ENCODE measurements at regions not wholly inside any gene's neighbourhood (a gene's known extent, or its start where the extent isn't known, plus 50 kb on each side); places are given as distances from the start of the nearest gene placed in this dataset.
A peak's percentile ranks its signal among the peaks of the same experiment; 100 is the strongest.
"Not testable (repeated sequence)": the region's sequence is repeated elsewhere in the genome, so short reads cannot be mapped to it uniquely, and the experiment has no call there.

GRCh38 chr5:28344836-28345433, 1306.5 kb upstream of the CDH9 start:
- DNase-seq (ENCODE audit: low spot score), result peak; percentile 62

GRCh38 chr5:28329176-28329575, 1290.8 kb upstream of the CDH9 start:
- DNase-seq (ENCODE audit: low spot score), result no peak

GRCh38 chr5:28328681-28329080, 1290.3 kb upstream of the CDH9 start:
- DNase-seq (ENCODE audit: low spot score), result no peak

- DNase-seq (ENCODE audit: low spot score), result no peak
Measured at GRCh38 chr5:28324174-28324573, 1285.8 kb upstream of the CDH9 start.

GRCh38 chr5:28313953-28314352, 1275.6 kb upstream of the CDH9 start:
- DNase-seq (ENCODE audit: low spot score), result no peak

GRCh38 chr5:28313321-28313951, 1275.0 kb upstream of the CDH9 start:
- no peak for DNase-seq (ENCODE audit: low spot score)

- no peak for DNase-seq (ENCODE audit: low spot score)
Measured at GRCh38 chr5:28310696-28311095, 1272.3 kb upstream of the CDH9 start.

GRCh38 chr5:28305891-28306290, 1267.5 kb upstream of the CDH9 start:
- no peak for DNase-seq (ENCODE audit: low spot score)

GRCh38 chr5:28301712-28302111, 1263.3 kb upstream of the CDH9 start:
- no peak for DNase-seq (ENCODE audit: low spot score)

GRCh38 chr5:28296254-28297013, 1258.0 kb upstream of the CDH9 start:
- DNase-seq (ENCODE audit: low spot score), result no peak

GRCh38 chr5:28287021-28287420, 1248.6 kb upstream of the CDH9 start:
- DNase-seq (ENCODE audit: low spot score), result not testable (repeated sequence)

GRCh38 chr5:28286566-28286965, 1248.2 kb upstream of the CDH9 start:
- no peak for DNase-seq (ENCODE audit: low spot score)

- DNase-seq (ENCODE audit: low spot score), result no peak
Measured at GRCh38 chr5:28284788-28285187, 1246.4 kb upstream of the CDH9 start.

- DNase-seq (ENCODE audit: low spot score), result no peak
Measured at GRCh38 chr5:28281351-28281750, 1243.0 kb upstream of the CDH9 start.

GRCh38 chr5:28275931-28276330, 1237.5 kb upstream of the CDH9 start:
- DNase-seq (ENCODE audit: low spot score), result no peak

GRCh38 chr5:28269978-28270377, 1231.6 kb upstream of the CDH9 start:
- DNase-seq (ENCODE audit: low spot score), result no peak

- DNase-seq (ENCODE audit: low spot score), result no peak
Measured at GRCh38 chr5:28265877-28266276, 1227.5 kb upstream of the CDH9 start.

GRCh38 chr5:28254846-28255245, 1216.5 kb upstream of the CDH9 start:
- no peak for DNase-seq (ENCODE audit: low spot score)

GRCh38 chr5:28253431-28253830, 1215.0 kb upstream of the CDH9 start:
- no peak for DNase-seq (ENCODE audit: low spot score)

- no peak for DNase-seq (ENCODE audit: low spot score)
Measured at GRCh38 chr5:28249771-28250415, 1211.5 kb upstream of the CDH9 start.

- no peak for DNase-seq (ENCODE audit: low spot score)
Measured at GRCh38 chr5:28234356-28234968, 1196.1 kb upstream of the CDH9 start.

- no peak for DNase-seq (ENCODE audit: low spot score)
Measured at GRCh38 chr5:28226407-28226806, 1188.0 kb upstream of the CDH9 start.

All from SK-N-DZ (cell line).